ENCODE measurements at regions not wholly inside any gene's neighbourhood (a gene's known extent, or its start where the extent isn't known, plus 50 kb on each side); places are given as distances from the start of the nearest gene placed in this dataset.

GRCh38 chr4:130648570-130648969 lies 1552.6 kb downstream of the C4orf33 start:
- no peaks in the 10 kb centered on the region for H3K4me1 ChIP-seq (replicated peaks)
- TF ChIP-seq, protein P1, sequence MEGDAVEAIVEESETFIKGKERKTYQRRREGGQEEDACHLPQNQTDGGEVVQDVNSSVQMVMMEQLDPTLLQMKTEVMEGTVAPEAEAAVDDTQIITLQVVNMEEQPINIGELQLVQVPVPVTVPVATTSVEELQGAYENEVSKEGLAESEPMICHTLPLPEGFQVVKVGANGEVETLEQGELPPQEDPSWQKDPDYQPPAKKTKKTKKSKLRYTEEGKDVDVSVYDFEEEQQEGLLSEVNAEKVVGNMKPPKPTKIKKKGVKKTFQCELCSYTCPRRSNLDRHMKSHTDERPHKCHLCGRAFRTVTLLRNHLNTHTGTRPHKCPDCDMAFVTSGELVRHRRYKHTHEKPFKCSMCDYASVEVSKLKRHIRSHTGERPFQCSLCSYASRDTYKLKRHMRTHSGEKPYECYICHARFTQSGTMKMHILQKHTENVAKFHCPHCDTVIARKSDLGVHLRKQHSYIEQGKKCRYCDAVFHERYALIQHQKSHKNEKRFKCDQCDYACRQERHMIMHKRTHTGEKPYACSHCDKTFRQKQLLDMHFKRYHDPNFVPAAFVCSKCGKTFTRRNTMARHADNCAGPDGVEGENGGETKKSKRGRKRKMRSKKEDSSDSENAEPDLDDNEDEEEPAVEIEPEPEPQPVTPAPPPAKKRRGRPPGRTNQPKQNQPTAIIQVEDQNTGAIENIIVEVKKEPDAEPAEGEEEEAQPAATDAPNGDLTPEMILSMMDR (IDR thresholded peaks at IDR 0.05) = no peak
- no peak for TF ChIP-seq POLR2A (IDR thresholded peaks at IDR 0.05)
- TF ChIP-seq POLR2AphosphoS5 (IDR thresholded peaks at IDR 0.05) = no peak
- WGBS = 90% methylated on average over 2 of the region's 2 CpGs
- no peaks in the 10 kb centered on the region for H3K9me3 ChIP-seq
- intact Hi-C loops (cut with DNase I) = no loop called here
- H3K36me3 ChIP-seq = no peaks in the 10 kb centered on the region
- no peak for DNase-seq (ENCODE audit: low spot score)
- H3K27me3 ChIP-seq (replicated peaks; ENCODE audit: insufficient read depth) = no peaks in the 10 kb centered on the region
- no peak overlapping the region for H3K27ac ChIP-seq
- no peak overlapping the region for H3K4me3 ChIP-seq

- H3K4me1 ChIP-seq (replicated peaks) = no peaks in the 10 kb centered on the region
- no peak for DNase-seq (ENCODE audit: low spot score)
- intact Hi-C loops (cut with DNase I) = no loop called here
- no peaks in the 10 kb centered on the region for H3K36me3 ChIP-seq
- no peaks in the 10 kb centered on the region for H3K9me3 ChIP-seq
- WGBS = 88% methylated on average over 6 of the region's 6 CpGs
- TF ChIP-seq POLR2A (IDR thresholded peaks at IDR 0.05) (no peak), POLR2AphosphoS5 (IDR thresholded peaks at IDR 0.05) (no peak)
- TF ChIP-seq, protein P1 (IDR thresholded peaks at IDR 0.05) = no peak
- no peak overlapping the region for H3K27ac ChIP-seq
- H3K4me3 ChIP-seq = no peak overlapping the region
- no peaks in the 10 kb centered on the region for H3K27me3 ChIP-seq (replicated peaks; ENCODE audit: insufficient read depth)
Observed at GRCh38 chr4:130653842-130654241, 1557.9 kb downstream of the C4orf33 start.

DNA sequence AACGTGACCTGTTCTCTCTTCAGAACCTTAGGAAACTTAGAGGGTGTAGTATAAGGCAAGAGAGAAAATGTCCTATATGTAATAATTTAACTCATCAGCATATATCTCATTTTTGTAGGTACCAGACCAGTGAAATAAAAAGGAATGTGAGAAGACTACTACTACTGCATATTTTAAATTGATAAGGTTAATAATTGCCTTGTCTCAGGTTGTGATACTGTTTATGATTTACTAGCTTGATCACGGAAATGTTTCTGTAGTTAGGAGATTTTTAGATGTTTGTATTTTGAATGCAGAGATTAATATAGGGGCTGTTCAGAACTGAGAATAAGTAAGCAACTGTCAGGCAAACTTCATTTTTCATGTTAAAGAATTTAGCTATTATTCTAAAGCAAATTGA lies 1563.4 kb downstream of the C4orf33 start:
- intact Hi-C loops (cut with DNase I) = no loop called here
- 73% methylated on average over 2 of the region's 2 CpGs for WGBS
- Histone ChIP-seq H3K4me1 (replicated peaks) (no peaks in the 10 kb centered on the region), H3K4me3 (no peak overlapping the region), H3K9me3 (no peaks in the 10 kb centered on the region), H3K27ac (no peak overlapping the region), H3K27me3 (replicated peaks; ENCODE audit: insufficient read depth) (no peaks in the 10 kb centered on the region), H3K36me3 (no peaks in the 10 kb centered on the region)
- no peak for DNase-seq (ENCODE audit: low spot score)
- TF ChIP-seq, protein P1 (IDR thresholded peaks at IDR 0.05) = no peak
- TF ChIP-seq POLR2AphosphoS5 (IDR thresholded peaks at IDR 0.05) (no peak), POLR2A (IDR thresholded peaks at IDR 0.05) (no peak)

- intact Hi-C loops (cut with DNase I) = no loop called here
- DNase-seq (ENCODE audit: low spot score) = no peak
- H3K27ac ChIP-seq = no peak overlapping the region
- no peaks in the 10 kb centered on the region for H3K9me3 ChIP-seq
- TF ChIP-seq POLR2A (IDR thresholded peaks at IDR 0.05) = no peak
- no peak for TF ChIP-seq POLR2AphosphoS5 (IDR thresholded peaks at IDR 0.05)
- TF ChIP-seq, protein P1 (IDR thresholded peaks at IDR 0.05) = no peak
- no peaks in the 10 kb centered on the region for H3K36me3 ChIP-seq
- no peaks in the 10 kb centered on the region for H3K4me1 ChIP-seq (replicated peaks)
- no peaks in the 10 kb centered on the region for H3K27me3 ChIP-seq (replicated peaks; ENCODE audit: insufficient read depth)
- WGBS = 63% methylated on average over 3 of the region's 3 CpGs
- H3K4me3 ChIP-seq = no peak overlapping the region
Observed at GRCh38 chr4:130668859-130669258, 1572.9 kb downstream of the C4orf33 start.

- 55% methylated on average over 2 of the region's 2 CpGs for WGBS
- H3K4me1 ChIP-seq (replicated peaks) = no peaks in the 10 kb centered on the region
- H3K36me3 ChIP-seq = no peaks in the 10 kb centered on the region
- intact Hi-C loops (cut with DNase I) = no loop called here
- no peaks in the 10 kb centered on the region for H3K9me3 ChIP-seq
- TF ChIP-seq POLR2AphosphoS5 (IDR thresholded peaks at IDR 0.05) = no peak
- TF ChIP-seq, protein P1 (IDR thresholded peaks at IDR 0.05) = no peak
- no peak for TF ChIP-seq POLR2A (IDR thresholded peaks at IDR 0.05)
- H3K27me3 ChIP-seq (replicated peaks; ENCODE audit: insufficient read depth) = no peaks in the 10 kb centered on the region
- no peak for DNase-seq (ENCODE audit: low spot score)
- no peak overlapping the region for H3K4me3 ChIP-seq
- H3K27ac ChIP-seq = no peak overlapping the region
Observed at GRCh38 chr4:130675266-130675665, 1579.3 kb downstream of the C4orf33 start.
